Lower leg skin (tissue), 3 donors: ENCODE measurements at regions not wholly inside any gene's neighbourhood (a gene's known extent, or its start where the extent isn't known, plus 50 kb on each side); places are given as distances from the start of the nearest gene placed in this dataset.

ENCODE experiments used
- CTCF ChIP-seq, 3 donors: fragments of 450-650 bp; IDR thresholded peaks; one replicate each; pipeline ENCODE4 v1.5.1; 2016; ENCODE audit warnings: antibody characterized with exemption in 3 of 3, mild to moderate bottlenecking in 3 of 3, moderate library complexity in 2 of 3
- POLR2A ChIP-seq, 2 donors: fragments of 450-650 bp; IDR thresholded peaks; one replicate each; pipeline ENCODE4 v1.6.1; 2016 to 2017; ENCODE audit warnings: antibody characterized with exemption in 2 of 2, mild to moderate bottlenecking in 1 of 2, moderate library complexity in 1 of 2

GRCh38 chr5:56330806-56331205, 97.7 kb upstream of the ANKRD55 start:
- TF ChIP-seq CTCF (IDR thresholded peaks at IDR 0.05) (no peak), POLR2A (IDR thresholded peaks at IDR 0.05) (no peak)
